ENCODE measurements at regions not wholly inside any gene's neighbourhood (a gene's known extent, or its start where the extent isn't known, plus 50 kb on each side); places are given as distances from the start of the nearest gene placed in this dataset.
"Not testable (repeated sequence)": the region's sequence is repeated elsewhere in the genome, so short reads cannot be mapped to it uniquely, and the experiment has no call there.

GRCh38 chr9:95715868-95716435 lies 159.5 kb upstream of the ERCC6L2 start:
- no peaks in the 10 kb centered on the region for H3K36me3 ChIP-seq (ENCODE audit: control insufficient read depth, insufficient read depth, low read length, severe bottlenecking)
- no peak overlapping the region for H3K9ac ChIP-seq (ENCODE audit: low read length)
- no peaks in the 10 kb centered on the region for H3K27me3 ChIP-seq (replicated peaks; ENCODE audit: control insufficient read depth, insufficient read depth, low read length)
- H3K4me1 ChIP-seq (ENCODE audit: control insufficient read depth, insufficient read depth, low read length) = no peaks in the 10 kb centered on the region
- peaks cover 6% of the 10 kb centered on the region for H3K9me3 ChIP-seq (ENCODE audit: control insufficient read depth, low read length)
- H3K4me3 ChIP-seq (ENCODE audit: low read length) = no peak overlapping the region
- DNase-seq (ENCODE audit: low read depth) = no peak

DNA sequence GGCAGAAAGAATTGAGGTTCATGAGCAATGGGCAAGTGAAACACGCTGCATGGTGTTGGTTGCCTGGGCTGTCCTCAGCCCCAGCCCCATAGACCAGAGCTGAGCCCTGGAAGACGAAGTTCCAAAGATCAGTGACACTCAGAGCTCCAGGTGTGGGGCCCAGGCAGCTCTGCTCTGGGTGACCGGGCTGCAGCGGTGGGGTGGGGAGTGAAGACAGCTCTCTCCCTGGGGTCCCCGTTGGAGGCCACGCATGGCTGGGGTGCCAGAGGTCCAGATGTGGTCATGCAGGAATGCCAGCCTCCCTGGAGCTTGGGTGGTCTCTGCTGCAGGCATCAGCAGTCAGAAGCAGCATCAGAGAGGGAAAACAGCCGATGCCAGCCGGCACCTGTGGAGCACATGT lies 165.0 kb upstream of the ERCC6L2 start:
- no peak for DNase-seq (ENCODE audit: low read depth)
- H3K4me3 ChIP-seq (ENCODE audit: low read length) = no peak overlapping the region
- no peaks in the 10 kb centered on the region for H3K9me3 ChIP-seq (ENCODE audit: control insufficient read depth, low read length)
- no peak overlapping the region for H3K9ac ChIP-seq (ENCODE audit: low read length)
- no peaks in the 10 kb centered on the region for H3K36me3 ChIP-seq (ENCODE audit: control insufficient read depth, insufficient read depth, low read length, severe bottlenecking)
- no peaks in the 10 kb centered on the region for H3K4me1 ChIP-seq (ENCODE audit: control insufficient read depth, insufficient read depth, low read length)
- no peaks in the 10 kb centered on the region for H3K27me3 ChIP-seq (replicated peaks; ENCODE audit: control insufficient read depth, insufficient read depth, low read length)

- peaks cover 14% of the 10 kb centered on the region for H3K27me3 ChIP-seq (replicated peaks; ENCODE audit: control insufficient read depth, insufficient read depth, low read length)
- H3K9me3 ChIP-seq (ENCODE audit: control insufficient read depth, low read length) = peaks cover 5% of the 10 kb centered on the region
- no peak for DNase-seq (ENCODE audit: low read depth)
- no peak overlapping the region for H3K4me3 ChIP-seq (ENCODE audit: low read length)
- H3K9ac ChIP-seq (ENCODE audit: low read length) = no peak overlapping the region
- no peaks in the 10 kb centered on the region for H3K4me1 ChIP-seq (ENCODE audit: control insufficient read depth, insufficient read depth, low read length)
- no peaks in the 10 kb centered on the region for H3K36me3 ChIP-seq (ENCODE audit: control insufficient read depth, insufficient read depth, low read length, severe bottlenecking)
These were observed 178.8 kb upstream of the ERCC6L2 start for GRCh38 chr9:95696701-95697100.

DNA sequence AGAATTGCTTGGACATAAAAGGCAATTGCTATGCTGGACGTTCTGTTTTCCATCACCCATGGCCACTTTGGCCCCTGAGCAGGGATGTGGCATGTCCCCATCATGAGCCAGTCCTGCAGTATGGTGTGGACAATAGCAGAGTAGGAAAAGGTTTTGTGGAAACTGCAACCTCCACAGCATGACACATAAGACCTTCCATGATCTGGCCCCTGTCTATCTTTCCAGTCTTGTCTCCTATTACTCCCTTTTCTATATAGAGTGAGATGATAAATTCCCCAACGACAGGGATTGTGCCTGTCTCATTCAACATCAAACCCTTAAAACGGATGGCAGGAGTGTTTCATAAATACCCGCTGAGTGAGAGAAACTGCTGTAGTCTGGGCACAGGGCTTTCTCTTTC lies 174.7 kb upstream of the PTCH1 start:
- Histone ChIP-seq H3K27me3 (replicated peaks; ENCODE audit: control insufficient read depth, insufficient read depth, low read length) (peaks cover 14% of the 10 kb centered on the region), H3K4me3 (ENCODE audit: low read length) (no peak overlapping the region), H3K9me3 (ENCODE audit: control insufficient read depth, low read length) (peaks cover 5% of the 10 kb centered on the region), H3K4me1 (ENCODE audit: control insufficient read depth, insufficient read depth, low read length) (no peaks in the 10 kb centered on the region), H3K9ac (ENCODE audit: low read length) (no peak overlapping the region), H3K36me3 (ENCODE audit: control insufficient read depth, insufficient read depth, low read length, severe bottlenecking) (no peaks in the 10 kb centered on the region)
- no peak for DNase-seq (ENCODE audit: low read depth)

DNA sequence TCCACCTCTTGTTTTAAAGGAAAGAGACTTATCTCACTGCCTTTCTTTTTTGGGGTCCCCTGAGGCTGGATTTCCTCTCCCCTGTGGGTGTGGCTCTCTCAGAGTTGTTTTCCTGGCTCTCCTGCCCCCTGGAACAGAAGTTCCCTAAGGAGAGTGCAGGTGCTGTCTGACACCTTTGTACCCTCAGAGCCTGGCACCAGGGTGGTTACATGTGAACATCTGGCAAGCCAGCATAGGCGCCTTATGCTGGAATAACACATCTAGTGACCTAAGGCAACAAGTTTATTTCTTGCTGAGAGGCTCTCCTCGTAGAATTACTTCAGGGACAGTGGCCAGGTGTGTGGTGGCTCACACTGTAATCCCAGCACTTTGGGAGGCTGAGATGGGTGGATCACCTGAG lies 172.9 kb upstream of the PTCH1 start:
- H3K9me3 ChIP-seq (ENCODE audit: control insufficient read depth, low read length) = peaks cover 5% of the 10 kb centered on the region
- no peaks in the 10 kb centered on the region for H3K4me1 ChIP-seq (ENCODE audit: control insufficient read depth, insufficient read depth, low read length)
- H3K36me3 ChIP-seq (ENCODE audit: control insufficient read depth, insufficient read depth, low read length, severe bottlenecking) = no peaks in the 10 kb centered on the region
- no peak overlapping the region for H3K4me3 ChIP-seq (ENCODE audit: low read length)
- H3K9ac ChIP-seq (ENCODE audit: low read length) = no peak overlapping the region
- no peak for DNase-seq (ENCODE audit: low read depth)
- peaks cover 14% of the 10 kb centered on the region for H3K27me3 ChIP-seq (replicated peaks; ENCODE audit: control insufficient read depth, insufficient read depth, low read length)

- Histone ChIP-seq H3K9ac (ENCODE audit: low read length) (no peak overlapping the region), H3K9me3 (ENCODE audit: control insufficient read depth, low read length) (no peaks in the 10 kb centered on the region), H3K4me3 (ENCODE audit: low read length) (no peak overlapping the region), H3K36me3 (ENCODE audit: control insufficient read depth, insufficient read depth, low read length, severe bottlenecking) (no peaks in the 10 kb centered on the region), H3K4me1 (ENCODE audit: control insufficient read depth, insufficient read depth, low read length) (no peaks in the 10 kb centered on the region), H3K27me3 (replicated peaks; ENCODE audit: control insufficient read depth, insufficient read depth, low read length) (no peaks in the 10 kb centered on the region)
- DNase-seq (ENCODE audit: low read depth) = no peak
These were observed 167.7 kb upstream of the PTCH1 start for GRCh38 chr9:95684516-95684915.

DNA sequence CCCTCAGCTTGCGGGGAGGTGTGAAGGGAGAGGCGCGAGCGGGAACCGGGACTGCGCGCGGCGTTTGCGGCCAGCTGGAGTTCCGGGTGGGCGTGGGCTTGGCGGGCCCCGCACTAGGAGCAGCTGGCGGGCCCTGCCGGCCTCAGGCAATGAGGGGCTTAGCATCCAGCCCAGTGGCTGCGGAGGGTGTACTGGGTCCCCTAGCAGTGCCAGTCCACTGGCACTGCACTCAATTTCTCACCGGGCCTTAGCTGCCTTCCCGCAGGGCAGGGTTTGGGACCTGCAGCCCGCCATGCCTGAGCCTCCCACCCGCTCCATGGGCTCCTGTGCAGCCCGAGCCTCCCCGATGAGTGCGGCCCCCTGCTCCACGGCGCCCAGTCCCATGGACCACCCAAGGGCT lies 163.5 kb upstream of the PTCH1 start:
- H3K9ac ChIP-seq (ENCODE audit: low read length); DNase-seq (ENCODE audit: low read depth): not testable (repeated sequence)

GRCh38 chr9:95679874-95680273 lies 163.1 kb upstream of the PTCH1 start:
- no peaks in the 10 kb centered on the region for H3K4me1 ChIP-seq (ENCODE audit: control insufficient read depth, insufficient read depth, low read length)
- no peak for DNase-seq (ENCODE audit: low read depth)
- H3K9ac ChIP-seq (ENCODE audit: low read length) = no peak overlapping the region
- H3K36me3 ChIP-seq (ENCODE audit: control insufficient read depth, insufficient read depth, low read length, severe bottlenecking) = no peaks in the 10 kb centered on the region
- peaks cover 4% of the 10 kb centered on the region for H3K9me3 ChIP-seq (ENCODE audit: control insufficient read depth, low read length)
- H3K27me3 ChIP-seq (replicated peaks; ENCODE audit: control insufficient read depth, insufficient read depth, low read length) = peaks cover 6% of the 10 kb centered on the region
- H3K4me3 ChIP-seq (ENCODE audit: low read length) = no peak overlapping the region

More for the DNA sequence above, 163.5 kb upstream of the PTCH1 start:
- H3K27me3 ChIP-seq (replicated peaks; ENCODE audit: control insufficient read depth, insufficient read depth, low read length); H3K9me3 ChIP-seq (ENCODE audit: control insufficient read depth, low read length); H3K4me3 ChIP-seq (ENCODE audit: low read length); H3K36me3 ChIP-seq (ENCODE audit: control insufficient read depth, insufficient read depth, low read length, severe bottlenecking); H3K4me1 ChIP-seq (ENCODE audit: control insufficient read depth, insufficient read depth, low read length): not testable (repeated sequence)

DNA sequence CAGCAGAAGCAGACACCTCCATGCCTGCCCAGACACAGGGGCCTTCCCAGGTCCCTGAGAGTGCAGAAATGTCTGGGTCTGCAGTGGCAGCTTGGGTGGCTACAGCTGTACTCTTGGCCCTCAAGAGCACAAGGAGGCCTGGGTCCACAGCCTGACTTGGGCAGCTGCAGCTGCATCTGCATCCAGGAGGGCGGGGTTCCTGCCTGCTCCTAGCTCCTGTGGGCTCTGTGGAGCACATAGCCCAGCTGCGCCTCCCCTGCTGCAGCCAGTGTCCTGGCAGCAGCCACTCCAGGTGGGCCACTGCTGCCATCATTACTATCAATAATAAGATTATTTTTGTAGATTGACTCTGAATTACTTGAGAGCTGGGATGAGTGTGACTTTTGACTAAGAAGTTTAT lies 162.0 kb upstream of the PTCH1 start:
- no peak for DNase-seq (ENCODE audit: low read depth)
- Histone ChIP-seq H3K36me3 (ENCODE audit: control insufficient read depth, insufficient read depth, low read length, severe bottlenecking) (no peaks in the 10 kb centered on the region), H3K27me3 (replicated peaks; ENCODE audit: control insufficient read depth, insufficient read depth, low read length) (peaks cover 6% of the 10 kb centered on the region), H3K4me1 (ENCODE audit: control insufficient read depth, insufficient read depth, low read length) (no peaks in the 10 kb centered on the region), H3K4me3 (ENCODE audit: low read length) (no peak overlapping the region), H3K9me3 (ENCODE audit: control insufficient read depth, low read length) (peaks cover 6% of the 10 kb centered on the region), H3K9ac (ENCODE audit: low read length) (no peak overlapping the region)

GRCh38 chr9:95670122-95670521 lies 153.4 kb upstream of the PTCH1 start:
- Histone ChIP-seq H3K36me3 (ENCODE audit: control insufficient read depth, insufficient read depth, low read length, severe bottlenecking) (no peaks in the 10 kb centered on the region), H3K9ac (ENCODE audit: low read length) (no peak overlapping the region), H3K9me3 (ENCODE audit: control insufficient read depth, low read length) (peaks cover 3% of the 10 kb centered on the region), H3K27me3 (replicated peaks; ENCODE audit: control insufficient read depth, insufficient read depth, low read length) (peaks cover 46% of the 10 kb centered on the region), H3K4me3 (ENCODE audit: low read length) (no peak overlapping the region), H3K4me1 (ENCODE audit: control insufficient read depth, insufficient read depth, low read length) (no peaks in the 10 kb centered on the region)
- peak; percentile 9 for DNase-seq (ENCODE audit: low read depth)

- peaks cover 46% of the 10 kb centered on the region for H3K27me3 ChIP-seq (replicated peaks; ENCODE audit: control insufficient read depth, insufficient read depth, low read length)
- no peaks in the 10 kb centered on the region for H3K4me1 ChIP-seq (ENCODE audit: control insufficient read depth, insufficient read depth, low read length)
- DNase-seq (ENCODE audit: low read depth) = no peak
These were observed 152.5 kb upstream of the PTCH1 start for GRCh38 chr9:95669253-95669652.

GRCh38 chr9:95667789-95668188 lies 151.0 kb upstream of the PTCH1 start:
- H3K4me3 ChIP-seq (ENCODE audit: low read length) = no peak overlapping the region
- DNase-seq (ENCODE audit: low read depth) = no peak
- no peaks in the 10 kb centered on the region for H3K4me1 ChIP-seq (ENCODE audit: control insufficient read depth, insufficient read depth, low read length)
- H3K36me3 ChIP-seq (ENCODE audit: control insufficient read depth, insufficient read depth, low read length, severe bottlenecking) = no peaks in the 10 kb centered on the region
- H3K9ac ChIP-seq (ENCODE audit: low read length) = no peak overlapping the region
- H3K27me3 ChIP-seq (replicated peaks; ENCODE audit: control insufficient read depth, insufficient read depth, low read length) = peaks cover 45% of the 10 kb centered on the region
- no peaks in the 10 kb centered on the region for H3K9me3 ChIP-seq (ENCODE audit: control insufficient read depth, low read length)

More at GRCh38 chr9:95669253-95669652, 152.5 kb upstream of the PTCH1 start:
- no peak overlapping the region for H3K4me3 ChIP-seq (ENCODE audit: low read length)
- no peaks in the 10 kb centered on the region for H3K9me3 ChIP-seq (ENCODE audit: control insufficient read depth, low read length)
- no peaks in the 10 kb centered on the region for H3K36me3 ChIP-seq (ENCODE audit: control insufficient read depth, insufficient read depth, low read length, severe bottlenecking)
- H3K9ac ChIP-seq (ENCODE audit: low read length) = no peak overlapping the region
